ENCODE measurements at regions not wholly inside any gene's neighbourhood (a gene's known extent, or its start where the extent isn't known, plus 50 kb on each side); places are given as distances from the start of the nearest gene placed in this dataset.

GRCh38 chr2:216570357-216570756 is 62.9 kb upstream of the IGFBP2 start:
- Mint-ChIP-seq H3K36me3 (ENCODE audit: low read depth) (no peaks in the 10 kb centered on the region), H3K4me3 (no peak overlapping the region), H3K27me3 (peaks cover 23% of the 10 kb centered on the region), H3K9me3 (peaks cover 3% of the 10 kb centered on the region), H3K4me1 (no peaks in the 10 kb centered on the region), H3K27ac (no peak overlapping the region)
- no peak for ATAC-seq (replicated peaks)

- H3K4me3 Mint-ChIP-seq = no peak overlapping the region
Measured at GRCh38 chr2:216571178-216571908, 61.9 kb upstream of the IGFBP2 start.

GRCh38 chr2:216571909-216572513 is 61.2 kb upstream of the IGFBP2 start:
- peaks cover 3% of the 10 kb centered on the region for H3K9me3 Mint-ChIP-seq
- peak; percentile 58 for ATAC-seq (replicated peaks)
- H3K4me3 Mint-ChIP-seq = no peak overlapping the region
- no peaks in the 10 kb centered on the region for H3K36me3 Mint-ChIP-seq (ENCODE audit: low read depth)
- peaks cover 13% of the 10 kb centered on the region for H3K27me3 Mint-ChIP-seq
- no peak overlapping the region for H3K27ac Mint-ChIP-seq
- H3K4me1 Mint-ChIP-seq = no peaks in the 10 kb centered on the region

More at GRCh38 chr2:216571178-216571908, 61.9 kb upstream of the IGFBP2 start:
- no peak for ATAC-seq (replicated peaks)
- Mint-ChIP-seq H3K36me3 (ENCODE audit: low read depth) (no peaks in the 10 kb centered on the region), H3K9me3 (peaks cover 3% of the 10 kb centered on the region), H3K27me3 (peaks cover 15% of the 10 kb centered on the region), H3K4me1 (no peaks in the 10 kb centered on the region), H3K27ac (no peak overlapping the region)

GRCh38 chr2:216572582-216573578 is 60.3 kb upstream of the IGFBP2 start:
- H3K27ac Mint-ChIP-seq = no peak overlapping the region
- H3K36me3 Mint-ChIP-seq (ENCODE audit: low read depth) = no peaks in the 10 kb centered on the region
- H3K4me3 Mint-ChIP-seq = no peak overlapping the region
- no peaks in the 10 kb centered on the region for H3K4me1 Mint-ChIP-seq
- no peak for ATAC-seq (replicated peaks)
- H3K9me3 Mint-ChIP-seq = peaks cover 3% of the 10 kb centered on the region
- H3K27me3 Mint-ChIP-seq = peaks cover 10% of the 10 kb centered on the region

- Mint-ChIP-seq H3K36me3 (ENCODE audit: low read depth) (no peaks in the 10 kb centered on the region), H3K9me3 (peaks cover 3% of the 10 kb centered on the region), H3K27ac (no peak overlapping the region), H3K4me1 (no peaks in the 10 kb centered on the region), H3K4me3 (no peak overlapping the region), H3K27me3 (peaks cover 13% of the 10 kb centered on the region)
- no peak for ATAC-seq (replicated peaks)
Measured at GRCh38 chr2:216574046-216574445, 59.2 kb upstream of the IGFBP2 start.

- peaks cover 10% of the 10 kb centered on the region for H3K27me3 Mint-ChIP-seq
- H3K4me1 Mint-ChIP-seq = no peaks in the 10 kb centered on the region
- ATAC-seq (replicated peaks) = no peak
- peaks cover 3% of the 10 kb centered on the region for H3K9me3 Mint-ChIP-seq
- no peak overlapping the region for H3K27ac Mint-ChIP-seq
- no peaks in the 10 kb centered on the region for H3K36me3 Mint-ChIP-seq (ENCODE audit: low read depth)
- no peak overlapping the region for H3K4me3 Mint-ChIP-seq
Measured at GRCh38 chr2:216574586-216574985, 58.6 kb upstream of the IGFBP2 start.

- H3K4me3 Mint-ChIP-seq = no peak overlapping the region
- peaks cover 3% of the 10 kb centered on the region for H3K9me3 Mint-ChIP-seq
- no peaks in the 10 kb centered on the region for H3K36me3 Mint-ChIP-seq (ENCODE audit: low read depth)
- peaks cover 10% of the 10 kb centered on the region for H3K27me3 Mint-ChIP-seq
- no peaks in the 10 kb centered on the region for H3K4me1 Mint-ChIP-seq
- no peak overlapping the region for H3K27ac Mint-ChIP-seq
- peak; percentile 18 for ATAC-seq (replicated peaks)
Measured at GRCh38 chr2:216575465-216575864, 57.8 kb upstream of the IGFBP2 start.

GRCh38 chr2:216576616-216577015 is 56.6 kb upstream of the IGFBP2 start:
- Mint-ChIP-seq H3K4me3 (no peak overlapping the region), H3K4me1 (no peaks in the 10 kb centered on the region), H3K9me3 (no peaks in the 10 kb centered on the region), H3K27ac (no peak overlapping the region), H3K36me3 (ENCODE audit: low read depth) (no peaks in the 10 kb centered on the region), H3K27me3 (peaks cover 10% of the 10 kb centered on the region)
- no peak for ATAC-seq (replicated peaks)

- H3K27me3 Mint-ChIP-seq = peaks cover 18% of the 10 kb centered on the region
- no peak overlapping the region for H3K27ac Mint-ChIP-seq
- H3K9me3 Mint-ChIP-seq = no peaks in the 10 kb centered on the region
- no peak overlapping the region for H3K4me3 Mint-ChIP-seq
- no peaks in the 10 kb centered on the region for H3K36me3 Mint-ChIP-seq (ENCODE audit: low read depth)
- no peaks in the 10 kb centered on the region for H3K4me1 Mint-ChIP-seq
- ATAC-seq (replicated peaks) = no peak
Measured at GRCh38 chr2:216578325-216578724, 54.9 kb upstream of the IGFBP2 start.

- H3K27ac Mint-ChIP-seq = no peak overlapping the region
- H3K27me3 Mint-ChIP-seq = peaks cover 23% of the 10 kb centered on the region
- no peaks in the 10 kb centered on the region for H3K9me3 Mint-ChIP-seq
- no peak overlapping the region for H3K4me3 Mint-ChIP-seq
- no peaks in the 10 kb centered on the region for H3K4me1 Mint-ChIP-seq
- H3K36me3 Mint-ChIP-seq (ENCODE audit: low read depth) = no peaks in the 10 kb centered on the region
- ATAC-seq (replicated peaks) = no peak
Measured at GRCh38 chr2:216583147-216583546, 50.1 kb upstream of the IGFBP2 start.

All from activated T-helper 17 cell treated with anti-CD3 and anti-CD28 coated beads, Interleukin-2, amount 50 U/mL, for 72 hours (primary cell).